Suprapubic skin (tissue), 4 donors: ENCODE measurements at regions not wholly inside any gene's neighbourhood (a gene's known extent, or its start where the extent isn't known, plus 50 kb on each side); places are given as distances from the start of the nearest gene placed in this dataset.

ENCODE experiments used
- DNase-seq, 2 donors: peaks; one replicate each; pipeline ENCODE4 v3.0.0-alpha.2; 2019; ENCODE audit warnings: low spot score in 2 of 2
- H3K27ac ChIP-seq: fragments of 200-600 bp; sonication (generic); one replicate; pipeline ENCODE4 v1.5.1; 2019
- H3K27me3 ChIP-seq: fragments of 200-600 bp; sonication (generic); one replicate; pipeline ENCODE4 v1.5.1; 2019
- H3K36me3 ChIP-seq: fragments of 200-600 bp; sonication (generic); one replicate; pipeline ENCODE4 v1.5.1; 2019
- H3K4me1 ChIP-seq: fragments of 200-600 bp; sonication (generic); one replicate; pipeline ENCODE4 v1.5.1; 2019
- H3K4me3 ChIP-seq: fragments of 200-600 bp; sonication (generic); one replicate; pipeline ENCODE4 v1.5.1; 2019; ENCODE audit warnings: mild to moderate bottlenecking
- H3K9me3 ChIP-seq: fragments of 200-600 bp; sonication (generic); one replicate; pipeline ENCODE4 v1.5.1; 2019
- CTCF ChIP-seq, 2 donors: fragments of 200-600 bp in 1 of 2; fragments of 450-650 bp in 1 of 2; sonication (generic) in 1 of 2; IDR thresholded peaks; one replicate each; pipeline ENCODE4 v1.5.1; 2016 to 2019; ENCODE audit warnings: antibody characterized with exemption in 2 of 2, mild to moderate bottlenecking in 1 of 2, moderate library complexity in 1 of 2
- EP300 ChIP-seq: sonication (generic); formaldehyde crosslinking; IDR thresholded peaks from one replicate; pipeline ENCODE4 v1.6.1; 2017; ENCODE audit warnings: antibody characterized with exemption
- POLR2A ChIP-seq, 2 donors: fragments of 450-650 bp; IDR thresholded peaks; one replicate each; pipeline ENCODE4 v1.6.1; 2017; ENCODE audit warnings: antibody characterized with exemption in 2 of 2, mild to moderate bottlenecking in 2 of 2, moderate library complexity in 2 of 2
- POLR2AphosphoS5 ChIP-seq, 3 donors: sonication (generic); formaldehyde crosslinking; IDR thresholded peaks; one replicate each; pipeline ENCODE4 v1.6.1; 2017; ENCODE audit warnings: antibody characterized with exemption in 3 of 3
- WGBS: methylation state at CpG from one replicate; pipeline ENCODE4 v1.1.5; 2018; 5-methylcytosine and 5-hydroxymethylcytosine counted together

DNA sequence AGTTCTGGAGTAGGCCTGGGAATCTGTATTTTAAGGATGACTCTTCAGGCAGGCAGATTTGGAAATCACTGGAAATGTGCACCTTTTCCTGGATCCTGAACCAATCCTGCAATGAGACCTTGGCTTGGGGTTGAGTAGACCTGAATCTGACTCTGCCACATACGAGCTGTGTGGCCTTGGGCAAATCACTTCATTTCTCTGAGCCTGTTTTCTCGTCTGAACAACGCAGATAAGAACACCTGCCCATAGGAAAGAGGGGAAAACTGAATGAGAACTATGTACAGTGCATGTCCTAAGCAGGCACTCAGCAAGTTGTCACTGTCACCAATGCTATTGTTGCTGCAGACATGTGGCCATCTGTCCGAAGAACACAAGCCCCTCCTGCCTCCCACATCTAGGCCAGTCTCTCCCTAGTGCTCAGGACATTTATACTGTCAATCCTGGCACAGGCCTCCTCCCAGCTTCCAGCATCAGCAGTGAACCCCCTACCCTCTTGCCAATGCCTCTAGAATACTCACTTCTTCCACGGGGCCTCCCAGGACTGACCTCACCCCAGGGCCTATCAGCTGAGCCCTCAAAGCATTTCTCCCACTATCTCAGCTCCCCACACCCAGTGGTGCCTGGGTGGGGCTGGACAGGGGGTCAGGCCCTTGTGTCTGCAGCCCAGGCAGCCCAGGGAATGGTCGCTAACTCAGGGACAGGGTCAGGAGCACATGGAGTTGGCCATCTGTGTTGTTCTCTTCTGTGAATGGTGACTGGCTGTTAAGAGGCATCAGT lies 88.8 kb upstream of the ZBTB40 start:
- Histone ChIP-seq H3K36me3 (no peaks in the 10 kb centered on the region), H3K9me3 (no peaks in the 10 kb centered on the region), H3K27me3 (peaks cover 30% of the 10 kb centered on the region), H3K4me1 (no peaks in the 10 kb centered on the region), H3K27ac (no peak overlapping the region), H3K4me3 (no peak overlapping the region)
- DNase-seq = no peak
- TF ChIP-seq POLR2AphosphoS5 (IDR thresholded peaks at IDR 0.05) = no peak
- no peak for TF ChIP-seq POLR2A (IDR thresholded peaks at IDR 0.05)
- TF ChIP-seq EP300 = no peak
- TF ChIP-seq CTCF (IDR thresholded peaks at IDR 0.05) = no peak
- 82% methylated on average over 5 of the region's 6 CpGs for WGBS

DNA sequence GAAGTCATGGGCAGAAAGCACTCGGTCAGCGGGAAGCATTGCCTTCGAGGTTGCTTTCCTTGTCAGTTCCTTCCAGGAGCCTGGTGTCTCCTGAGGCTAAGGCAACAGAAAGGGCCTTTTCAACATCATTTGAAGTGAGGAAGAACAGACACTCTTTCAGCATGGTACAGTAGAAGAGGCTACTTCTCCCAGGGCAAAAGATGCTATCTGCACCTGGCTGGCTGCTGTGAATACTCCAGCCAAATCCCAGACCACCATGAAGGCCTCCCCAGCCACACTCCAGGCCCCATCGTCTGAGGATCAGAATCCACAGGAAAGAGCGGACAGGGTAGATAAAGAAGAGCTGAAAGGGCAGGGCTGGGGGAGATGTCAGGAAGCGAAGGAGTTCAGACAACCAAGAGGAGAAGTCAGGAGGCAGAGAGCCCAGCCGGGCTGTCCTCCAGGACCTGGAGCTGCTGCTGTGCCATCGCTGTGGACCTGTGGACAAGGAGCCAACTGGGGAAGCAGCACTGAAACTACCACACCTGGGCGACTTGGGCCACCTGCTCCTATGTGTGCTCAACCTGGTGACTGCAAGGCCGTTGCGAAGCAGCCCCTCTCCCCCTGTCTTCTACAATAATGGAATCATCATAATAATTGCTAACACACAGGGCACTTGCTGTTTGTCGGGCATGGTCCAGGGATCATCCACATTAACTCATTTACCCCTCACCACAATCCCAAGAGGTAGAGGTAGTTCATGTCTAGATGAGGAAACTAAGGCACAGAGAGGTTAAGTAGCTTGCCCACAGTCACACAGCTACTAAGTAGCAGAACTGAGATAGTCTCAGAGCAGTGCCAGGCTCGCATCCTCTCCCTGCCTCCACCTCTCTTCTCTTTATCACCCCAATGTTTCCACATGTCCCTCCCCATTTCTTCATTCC lies 88.0 kb upstream of the ZBTB40 start:
- H3K9me3 ChIP-seq = no peaks in the 10 kb centered on the region
- no peak for DNase-seq
- H3K4me1 ChIP-seq = no peaks in the 10 kb centered on the region
- H3K36me3 ChIP-seq = no peaks in the 10 kb centered on the region
- peaks cover 29% of the 10 kb centered on the region for H3K27me3 ChIP-seq
- no peak for TF ChIP-seq POLR2A (IDR thresholded peaks at IDR 0.05)
- TF ChIP-seq POLR2AphosphoS5 (IDR thresholded peaks at IDR 0.05) = no peak
- TF ChIP-seq CTCF (IDR thresholded peaks at IDR 0.05) = no peak
- TF ChIP-seq EP300 = no peak
- WGBS = 83% methylated on average over 8 of the region's 13 CpGs
- no peak overlapping the region for H3K27ac ChIP-seq
- no peak overlapping the region for H3K4me3 ChIP-seq

DNA sequence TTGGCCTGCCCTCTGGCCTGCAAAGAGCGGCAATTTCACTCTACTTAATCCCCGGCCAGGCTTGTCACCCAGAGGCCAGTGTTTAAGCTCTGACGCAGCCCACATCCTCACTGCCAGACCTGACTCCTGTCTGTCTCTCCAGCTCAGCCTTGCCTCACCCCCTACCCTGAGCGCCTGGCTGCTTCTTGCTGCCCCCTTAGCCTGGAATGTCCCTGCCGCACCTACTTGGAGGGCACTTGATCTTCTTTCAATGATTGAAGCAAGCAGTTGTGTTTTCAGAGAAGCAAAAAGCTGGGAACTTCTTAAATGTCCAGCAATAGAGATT lies 87.4 kb upstream of the ZBTB40 start:
- no peaks in the 10 kb centered on the region for H3K4me1 ChIP-seq
- 93% methylated on average over 5 of the region's 5 CpGs for WGBS
- no peak for DNase-seq
- no peaks in the 10 kb centered on the region for H3K36me3 ChIP-seq
- no peak overlapping the region for H3K27ac ChIP-seq
- no peak for TF ChIP-seq EP300
- no peak for TF ChIP-seq POLR2AphosphoS5 (IDR thresholded peaks at IDR 0.05)
- TF ChIP-seq CTCF (IDR thresholded peaks at IDR 0.05) = no peak
- TF ChIP-seq POLR2A (IDR thresholded peaks at IDR 0.05) = no peak
- H3K9me3 ChIP-seq = no peaks in the 10 kb centered on the region
- H3K27me3 ChIP-seq = peaks cover 23% of the 10 kb centered on the region
- H3K4me3 ChIP-seq = no peak overlapping the region

DNA sequence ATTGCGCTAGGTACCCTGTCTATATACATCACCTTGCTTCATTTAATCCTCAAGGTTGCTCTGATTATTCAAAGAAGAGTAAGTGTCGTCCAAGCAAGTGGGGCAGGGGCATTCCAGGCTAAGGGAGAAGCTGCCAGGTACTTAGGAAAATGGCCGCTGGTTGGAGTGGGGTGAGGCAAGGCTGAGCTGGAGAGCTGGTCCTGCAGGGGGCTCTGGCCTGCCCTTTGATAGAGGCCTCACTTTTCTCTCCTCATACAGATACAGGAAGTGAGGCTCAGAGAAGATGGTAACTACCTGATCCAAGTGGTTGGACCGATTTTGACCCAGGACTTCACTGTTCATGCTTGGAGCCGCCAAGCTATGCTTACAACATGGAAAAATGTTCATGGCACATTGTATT lies 86.9 kb upstream of the ZBTB40 start:
- Histone ChIP-seq H3K36me3 (no peaks in the 10 kb centered on the region), H3K9me3 (no peaks in the 10 kb centered on the region), H3K4me3 (no peak overlapping the region), H3K27ac (no peak overlapping the region), H3K4me1 (no peaks in the 10 kb centered on the region), H3K27me3 (peaks cover 21% of the 10 kb centered on the region)
- TF ChIP-seq POLR2A (IDR thresholded peaks at IDR 0.05) (no peak), CTCF (IDR thresholded peaks at IDR 0.05) (no peak), EP300 (no peak), POLR2AphosphoS5 (IDR thresholded peaks at IDR 0.05) (no peak)
- WGBS = 87% methylated on average over 5 of the region's 5 CpGs
- no peak for DNase-seq
